Lower leg skin (tissue), 3 donors: ENCODE measurements at regions not wholly inside any gene's neighbourhood (a gene's known extent, or its start where the extent isn't known, plus 50 kb on each side); places are given as distances from the start of the nearest gene placed in this dataset.

Source experiments
- CTCF ChIP-seq, 3 donors: fragments of 450-650 bp; IDR thresholded peaks; one replicate each; pipeline ENCODE4 v1.5.1; 2016; ENCODE audit warnings: antibody characterized with exemption in 3 of 3, mild to moderate bottlenecking in 3 of 3, moderate library complexity in 2 of 3
- POLR2A ChIP-seq, 2 donors: fragments of 450-650 bp; IDR thresholded peaks; one replicate each; pipeline ENCODE4 v1.6.1; 2016 to 2017; ENCODE audit warnings: antibody characterized with exemption in 2 of 2, mild to moderate bottlenecking in 1 of 2, moderate library complexity in 1 of 2

GRCh38 chr5:15001517-15001916 lies 129.9 kb upstream of the ANKH start:
- TF ChIP-seq CTCF (IDR thresholded peaks at IDR 0.05) (no peak), POLR2A (IDR thresholded peaks at IDR 0.05) (no peak)
